ENCODE measurements at regions not wholly inside any gene's neighbourhood (a gene's known extent, or its start where the extent isn't known, plus 50 kb on each side); places are given as distances from the start of the nearest gene placed in this dataset.
A peak's percentile ranks its signal among the peaks of the same experiment; 100 is the strongest.

DNA sequence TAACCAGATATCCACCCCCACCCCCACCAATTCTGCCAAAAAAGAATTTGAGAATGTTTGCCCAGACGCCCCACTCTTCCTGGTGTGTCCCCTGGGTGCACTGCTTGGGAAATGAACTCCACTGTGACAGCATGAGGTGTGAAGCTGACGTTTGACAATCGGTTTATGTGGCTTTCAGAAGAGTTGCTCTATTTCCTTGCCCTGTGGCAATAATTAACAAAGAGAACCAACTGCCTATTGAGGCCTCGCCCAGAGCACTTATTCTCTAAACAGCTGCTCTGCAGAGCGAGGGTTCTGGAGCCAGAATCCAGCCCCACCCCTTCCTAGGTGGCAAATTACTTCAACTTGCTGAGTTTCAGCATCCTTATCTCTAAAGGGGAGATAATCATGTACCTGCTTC lies 115.8 kb upstream of the SIX3 start:
- no peak for DNase-seq

- no peak for DNase-seq
Measured at GRCh38 chr2:44826601-44827000, 114.9 kb upstream of the SIX3 start.

- no peak for DNase-seq
Measured at GRCh38 chr2:44829771-44830170, 111.7 kb upstream of the SIX3 start.

GRCh38 chr2:44833171-44834069 lies 108.1 kb upstream of the SIX3 start:
- no peak for DNase-seq

DNA sequence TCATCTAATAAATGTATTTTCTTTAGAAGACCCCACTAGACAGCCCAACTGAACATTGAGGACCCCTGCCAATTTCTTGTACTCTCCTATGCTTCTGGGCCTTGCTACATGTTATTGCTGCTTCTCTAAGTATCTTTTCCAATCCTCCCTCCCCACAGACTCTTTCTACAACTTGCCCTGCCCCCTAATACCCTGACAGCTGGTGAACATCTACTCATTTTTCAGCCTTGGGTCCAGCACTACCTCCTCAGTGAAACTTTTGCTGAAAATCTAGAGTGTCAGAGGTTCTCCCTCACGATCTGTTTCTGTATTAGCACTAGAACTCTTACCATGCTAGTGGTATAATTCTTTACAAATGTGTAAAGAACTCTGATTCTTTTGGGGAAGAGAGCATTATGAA lies 106.8 kb upstream of the SIX3 start:
- no peak for DNase-seq

- peak; percentile 80 for DNase-seq
Measured at GRCh38 chr2:44836174-44836573, 105.3 kb upstream of the SIX3 start.

DNA sequence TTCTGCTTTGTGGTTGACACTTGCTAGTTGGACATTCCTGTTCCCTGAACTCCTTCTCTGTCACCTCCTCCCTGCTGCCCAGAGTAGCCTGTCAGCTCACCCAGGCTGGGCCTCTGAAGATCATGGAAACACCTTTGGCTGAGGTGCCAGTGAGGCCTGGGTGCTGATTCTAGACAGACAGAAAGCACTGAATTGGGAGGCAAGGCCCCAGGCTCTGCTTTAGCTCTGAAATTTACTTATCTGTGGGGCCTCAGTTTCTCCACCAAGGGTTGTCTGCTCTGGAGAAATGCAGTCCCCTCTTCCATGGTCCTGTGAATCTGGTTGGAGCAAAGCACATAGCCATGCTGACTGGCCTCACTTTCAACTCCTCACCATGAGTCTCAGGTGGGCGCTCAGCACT lies 104.6 kb upstream of the SIX3 start:
- DNase-seq = no peak

GRCh38 chr2:44838116-44838790 lies 103.2 kb upstream of the SIX3 start:
- no peak for DNase-seq

- DNase-seq = no peak
Measured at GRCh38 chr2:44839370-44839769, 102.1 kb upstream of the SIX3 start.

DNA sequence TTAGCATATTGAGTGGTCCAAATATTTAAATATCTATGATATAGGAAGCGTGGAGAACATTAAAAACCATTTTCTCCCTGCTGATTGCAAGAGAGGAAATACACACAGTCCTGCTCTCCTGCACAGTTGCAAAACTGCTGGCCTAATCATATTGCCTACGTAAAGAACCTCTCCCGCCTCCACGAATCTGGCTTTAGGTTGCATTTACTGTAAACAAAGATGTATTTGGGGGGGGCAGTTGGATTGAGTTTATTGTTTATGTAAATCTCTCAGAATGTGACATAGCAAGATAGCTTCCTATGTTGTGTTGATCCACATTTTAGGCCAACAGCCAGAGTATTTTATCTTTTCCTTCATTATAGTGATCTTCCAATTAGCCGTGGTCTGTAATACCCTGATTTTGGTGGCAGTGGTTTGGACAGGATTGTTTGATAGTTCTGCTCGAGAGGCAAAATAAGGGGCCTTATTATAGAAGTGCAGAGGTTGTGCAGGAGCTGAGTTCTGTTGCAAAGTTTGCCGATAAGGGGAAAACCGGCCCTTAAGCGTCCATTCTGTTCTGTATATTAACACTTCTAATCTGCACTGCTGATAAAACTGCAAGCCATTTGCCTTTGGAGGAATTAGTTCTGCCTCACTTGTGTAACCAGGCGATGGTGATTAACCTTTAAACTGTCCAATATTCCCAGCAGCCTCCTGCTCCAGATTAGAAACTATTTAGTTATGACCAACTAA lies 101.6 kb upstream of the SIX3 start:
- DNase-seq = no peak

- no peak for DNase-seq
Measured at GRCh38 chr2:44840503-44840850, 101.0 kb upstream of the SIX3 start.

DNA sequence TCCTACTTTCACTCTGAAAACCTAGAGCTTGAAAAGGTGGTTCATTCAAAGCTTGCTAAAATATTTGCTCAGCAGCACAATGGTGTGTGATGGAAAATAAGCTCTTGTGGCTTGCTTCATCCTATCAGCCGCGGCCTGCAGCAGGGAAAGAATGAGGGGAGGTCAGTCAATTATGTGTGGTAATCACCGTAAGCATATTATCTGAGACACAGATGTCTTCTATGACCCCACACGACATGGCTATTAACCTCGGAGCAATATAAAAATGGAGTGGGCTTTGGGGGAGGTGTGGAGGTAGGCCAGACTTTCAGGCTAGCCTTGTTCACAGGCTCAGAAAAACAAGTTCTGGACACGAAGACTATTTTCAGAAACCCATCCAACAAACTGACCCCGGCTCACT lies 98.4 kb upstream of the SIX3 start:
- DNase-seq = no peak

GRCh38 chr2:44843641-44844310 lies 97.7 kb upstream of the SIX3 start:
- DNase-seq = no peak

- peak; percentile 18 for DNase-seq
Measured at GRCh38 chr2:44844651-44845270, 96.7 kb upstream of the SIX3 start.

DNA sequence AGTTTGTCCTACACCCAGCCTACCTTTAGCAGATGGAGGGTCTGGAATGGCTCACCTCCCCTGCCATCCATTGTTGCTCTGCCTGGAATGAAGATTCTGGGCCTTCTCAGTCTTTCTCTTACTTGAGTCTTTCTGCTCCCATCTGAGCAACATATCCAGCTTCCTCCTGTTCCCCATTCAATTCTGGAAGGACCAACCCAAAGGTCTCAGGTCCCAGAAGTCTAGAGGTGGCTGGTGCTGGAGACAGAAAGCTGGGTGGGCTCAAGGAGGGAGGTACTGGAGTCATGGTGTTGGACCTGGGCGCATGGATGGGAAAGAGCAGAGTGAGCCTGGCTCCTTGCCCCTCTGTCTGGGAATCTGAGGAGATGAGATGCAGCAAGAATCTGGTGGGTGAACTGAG lies 93.5 kb upstream of the SIX3 start:
- no peak for DNase-seq

DNA sequence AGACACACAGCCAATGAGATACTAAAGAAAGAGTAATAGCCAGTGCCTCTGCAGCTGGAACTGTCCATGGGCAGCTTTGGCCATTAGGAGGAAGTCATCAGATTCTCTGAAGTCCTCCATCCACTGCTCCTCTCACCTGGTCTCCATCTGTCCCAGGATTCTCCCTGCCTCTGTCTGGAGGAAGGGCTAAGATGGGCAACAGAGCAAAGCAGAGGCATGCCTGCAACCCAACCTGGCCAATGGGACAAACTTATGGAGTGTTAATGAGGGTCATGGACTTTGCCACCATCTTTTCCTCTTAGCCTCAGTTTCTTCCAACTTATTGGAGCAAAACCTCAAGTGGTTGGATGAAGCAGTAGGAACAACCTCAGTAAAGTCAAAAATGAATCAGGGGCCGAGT lies 91.5 kb upstream of the SIX3 start:
- no peak for DNase-seq

- no peak for DNase-seq
Measured at GRCh38 chr2:44851518-44851917, 90.0 kb upstream of the SIX3 start.

DNA sequence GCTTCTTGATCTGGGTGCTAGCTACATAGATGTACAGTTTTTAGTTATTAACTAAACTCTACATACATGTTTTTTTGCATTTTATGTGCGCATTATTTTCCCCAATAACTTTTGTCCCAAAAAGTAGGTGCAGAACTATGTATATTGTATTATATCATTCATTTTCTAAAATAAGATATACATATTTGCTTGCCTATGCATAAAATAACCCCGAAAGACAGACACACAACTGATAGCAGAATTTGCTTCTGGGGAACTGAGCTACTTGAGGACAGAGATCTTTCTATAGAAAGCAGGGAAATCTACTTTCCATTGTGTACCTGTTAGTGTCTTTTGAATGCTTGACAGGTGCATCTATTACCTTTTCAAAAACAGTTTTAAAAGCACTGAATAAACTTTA lies 88.9 kb upstream of the SIX3 start:
- no peak for DNase-seq

GRCh38 chr2:44859337-44859736 lies 82.2 kb upstream of the SIX3 start:
- DNase-seq = no peak

DNA sequence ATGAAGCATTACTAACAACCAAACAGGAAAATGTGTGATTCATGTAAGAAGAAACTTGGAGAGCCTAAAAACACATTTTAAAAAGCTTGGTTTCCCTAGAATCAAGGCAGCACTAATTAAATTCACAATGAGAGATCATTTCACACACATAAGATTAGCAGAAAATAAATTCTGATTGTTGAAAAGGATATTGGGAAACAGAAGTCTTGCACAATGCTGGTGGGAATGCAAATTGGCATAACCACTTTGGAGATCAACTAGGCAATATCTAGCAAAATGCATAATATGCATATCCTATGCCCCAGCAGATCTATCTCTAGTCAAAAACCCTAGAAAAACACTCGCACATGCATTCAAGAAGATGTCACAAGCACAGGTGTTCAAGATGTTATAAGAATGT lies 75.3 kb upstream of the SIX3 start:
- no peak for DNase-seq

GRCh38 chr2:44869761-44870160 lies 71.7 kb upstream of the SIX3 start:
- no peak for DNase-seq

GRCh38 chr2:44877417-44877816 lies 64.1 kb upstream of the SIX3 start:
- DNase-seq = no peak

Data from activated CD4-positive, alpha-beta T cell treated with anti-CD3 and anti-CD28 coated beads for 48 hours (primary cell).